Activated naive CD8-positive, alpha-beta T cell treated with anti-CD3 and anti-CD28 coated beads for 36 hours (primary cell): ENCODE measurements at regions not wholly inside any gene's neighbourhood (a gene's known extent, or its start where the extent isn't known, plus 50 kb on each side); places are given as distances from the start of the nearest gene placed in this dataset.

Source experiments
- DNase-seq: peaks from one replicate; pipeline ENCODE4 v3.0.0; 2021
- H3K27ac Mint-ChIP-seq: one replicate; pipeline ENCODE4 v1.8.0; 2022; ENCODE audit warnings: mild to moderate bottlenecking, moderate library complexity, mixed read lengths
- H3K27me3 Mint-ChIP-seq: one replicate; pipeline ENCODE4 v1.8.0; 2022; ENCODE audit warnings: mild to moderate bottlenecking, mixed read lengths
- H3K36me3 Mint-ChIP-seq: one replicate; pipeline ENCODE4 v1.8.0; 2021; ENCODE audit warnings: mild to moderate bottlenecking, mixed read lengths
- H3K4me1 Mint-ChIP-seq: one replicate; pipeline ENCODE4 v1.8.0; 2021; ENCODE audit warnings: mixed read lengths
- H3K4me3 Mint-ChIP-seq: one replicate; pipeline ENCODE4 v1.8.0; 2022; ENCODE audit warnings: mild to moderate bottlenecking, moderate library complexity, mixed read lengths
- H3K9me3 Mint-ChIP-seq: one replicate; pipeline ENCODE4 v1.8.0; 2022; ENCODE audit warnings: mixed read lengths

GRCh38 chr6:8785223-8785622 lies 349.9 kb upstream of the SLC35B3 start:
- no peak overlapping the region for H3K27ac Mint-ChIP-seq
- no peak for DNase-seq
- H3K27me3 Mint-ChIP-seq = peaks cover 6% of the 10 kb centered on the region
- no peaks in the 10 kb centered on the region for H3K4me1 Mint-ChIP-seq
- no peaks in the 10 kb centered on the region for H3K36me3 Mint-ChIP-seq
- H3K9me3 Mint-ChIP-seq = peaks cover 6% of the 10 kb centered on the region
- no peak overlapping the region for H3K4me3 Mint-ChIP-seq

GRCh38 chr6:8783191-8783590 lies 347.8 kb upstream of the SLC35B3 start:
- H3K4me1 Mint-ChIP-seq = no peaks in the 10 kb centered on the region
- no peak overlapping the region for H3K27ac Mint-ChIP-seq
- H3K4me3 Mint-ChIP-seq = no peak overlapping the region
- H3K27me3 Mint-ChIP-seq = peaks cover 6% of the 10 kb centered on the region
- H3K9me3 Mint-ChIP-seq = peaks cover 5% of the 10 kb centered on the region
- no peaks in the 10 kb centered on the region for H3K36me3 Mint-ChIP-seq
- DNase-seq = no peak

- DNase-seq = no peak
- peaks cover 5% of the 10 kb centered on the region for H3K9me3 Mint-ChIP-seq
- no peak overlapping the region for H3K27ac Mint-ChIP-seq
- H3K36me3 Mint-ChIP-seq = no peaks in the 10 kb centered on the region
- no peaks in the 10 kb centered on the region for H3K4me1 Mint-ChIP-seq
- H3K4me3 Mint-ChIP-seq = no peak overlapping the region
- H3K27me3 Mint-ChIP-seq = peaks cover 6% of the 10 kb centered on the region
These were observed 345.3 kb upstream of the SLC35B3 start for GRCh38 chr6:8780653-8781052.

- Mint-ChIP-seq H3K36me3 (no peaks in the 10 kb centered on the region), H3K4me3 (no peak overlapping the region), H3K27ac (no peak overlapping the region), H3K9me3 (no peaks in the 10 kb centered on the region), H3K27me3 (no peaks in the 10 kb centered on the region), H3K4me1 (no peaks in the 10 kb centered on the region)
- no peak for DNase-seq
These were observed 329.4 kb upstream of the SLC35B3 start for GRCh38 chr6:8764733-8765132.

GRCh38 chr6:8760951-8761350 lies 325.6 kb upstream of the SLC35B3 start:
- no peak for DNase-seq
- H3K4me3 Mint-ChIP-seq = no peak overlapping the region
- H3K9me3 Mint-ChIP-seq = peaks cover 2% of the 10 kb centered on the region
- H3K36me3 Mint-ChIP-seq = no peaks in the 10 kb centered on the region
- H3K4me1 Mint-ChIP-seq = no peaks in the 10 kb centered on the region
- no peak overlapping the region for H3K27ac Mint-ChIP-seq
- H3K27me3 Mint-ChIP-seq = no peaks in the 10 kb centered on the region

- DNase-seq = no peak
- Mint-ChIP-seq H3K36me3 (no peaks in the 10 kb centered on the region), H3K9me3 (peaks cover 2% of the 10 kb centered on the region), H3K4me3 (no peak overlapping the region), H3K27me3 (no peaks in the 10 kb centered on the region), H3K27ac (no peak overlapping the region), H3K4me1 (no peaks in the 10 kb centered on the region)
These were observed 323.1 kb upstream of the SLC35B3 start for GRCh38 chr6:8758412-8758811.

- DNase-seq = no peak
- H3K4me3 Mint-ChIP-seq = no peak overlapping the region
- H3K9me3 Mint-ChIP-seq = no peaks in the 10 kb centered on the region
- H3K4me1 Mint-ChIP-seq = no peaks in the 10 kb centered on the region
- no peaks in the 10 kb centered on the region for H3K27me3 Mint-ChIP-seq
- no peaks in the 10 kb centered on the region for H3K36me3 Mint-ChIP-seq
- H3K27ac Mint-ChIP-seq = no peak overlapping the region
These were observed 315.3 kb upstream of the SLC35B3 start for GRCh38 chr6:8750627-8751026.

GRCh38 chr6:8749465-8749864 lies 314.1 kb upstream of the SLC35B3 start:
- Mint-ChIP-seq H3K9me3 (no peaks in the 10 kb centered on the region), H3K4me3 (no peak overlapping the region), H3K27ac (no peak overlapping the region), H3K4me1 (no peaks in the 10 kb centered on the region), H3K27me3 (peaks cover 4% of the 10 kb centered on the region), H3K36me3 (no peaks in the 10 kb centered on the region)
- no peak for DNase-seq

- peaks cover 1% of the 10 kb centered on the region for H3K36me3 Mint-ChIP-seq
- peak; percentile 0 for DNase-seq
- peaks cover 6% of the 10 kb centered on the region for H3K9me3 Mint-ChIP-seq
- peaks cover 8% of the 10 kb centered on the region for H3K4me1 Mint-ChIP-seq
- H3K27me3 Mint-ChIP-seq = peaks cover 5% of the 10 kb centered on the region
- H3K4me3 Mint-ChIP-seq = peak overlapping the region; percentile 72
- H3K27ac Mint-ChIP-seq = no peak overlapping the region
These were observed 307.9 kb upstream of the SLC35B3 start for GRCh38 chr6:8743170-8743745.

GRCh38 chr6:8739454-8739853 lies 304.1 kb upstream of the SLC35B3 start:
- Mint-ChIP-seq H3K4me3 (no peak overlapping the region), H3K9me3 (peaks cover 8% of the 10 kb centered on the region), H3K27ac (no peak overlapping the region), H3K27me3 (peaks cover 4% of the 10 kb centered on the region), H3K36me3 (peaks cover 1% of the 10 kb centered on the region), H3K4me1 (peaks cover 8% of the 10 kb centered on the region)
- DNase-seq = no peak

GRCh38 chr6:8738951-8739350 lies 303.6 kb upstream of the SLC35B3 start:
- H3K36me3 Mint-ChIP-seq = peaks cover 1% of the 10 kb centered on the region
- H3K27me3 Mint-ChIP-seq = peaks cover 3% of the 10 kb centered on the region
- H3K4me3 Mint-ChIP-seq = no peak overlapping the region
- no peak overlapping the region for H3K27ac Mint-ChIP-seq
- no peak for DNase-seq
- H3K9me3 Mint-ChIP-seq = peaks cover 8% of the 10 kb centered on the region
- H3K4me1 Mint-ChIP-seq = peaks cover 8% of the 10 kb centered on the region

GRCh38 chr6:8736156-8736895 lies 301.0 kb upstream of the SLC35B3 start:
- H3K27me3 Mint-ChIP-seq = peaks cover 3% of the 10 kb centered on the region
- H3K27ac Mint-ChIP-seq = no peak overlapping the region
- peaks cover 1% of the 10 kb centered on the region for H3K4me1 Mint-ChIP-seq
- H3K4me3 Mint-ChIP-seq = no peak overlapping the region
- DNase-seq = no peak
- H3K36me3 Mint-ChIP-seq = peaks cover 1% of the 10 kb centered on the region
- H3K9me3 Mint-ChIP-seq = peaks cover 4% of the 10 kb centered on the region

- H3K9me3 Mint-ChIP-seq = peaks cover 1% of the 10 kb centered on the region
These were observed 298.5 kb upstream of the SLC35B3 start for GRCh38 chr6:8733879-8734278.

GRCh38 chr6:8731874-8732273 lies 296.5 kb upstream of the SLC35B3 start:
- peaks cover 3% of the 10 kb centered on the region for H3K27me3 Mint-ChIP-seq
- H3K36me3 Mint-ChIP-seq = no peaks in the 10 kb centered on the region
- H3K4me3 Mint-ChIP-seq = no peak overlapping the region
- no peak for DNase-seq
- no peak overlapping the region for H3K27ac Mint-ChIP-seq
- peaks cover 1% of the 10 kb centered on the region for H3K4me1 Mint-ChIP-seq
- H3K9me3 Mint-ChIP-seq = no peaks in the 10 kb centered on the region

More at GRCh38 chr6:8733879-8734278, 298.5 kb upstream of the SLC35B3 start:
- Mint-ChIP-seq H3K4me1 (peaks cover 1% of the 10 kb centered on the region), H3K4me3 (no peak overlapping the region), H3K27ac (no peak overlapping the region), H3K36me3 (no peaks in the 10 kb centered on the region), H3K27me3 (peaks cover 3% of the 10 kb centered on the region)
- DNase-seq = no peak

GRCh38 chr6:8710668-8711431 lies 275.5 kb upstream of the SLC35B3 start:
- no peak overlapping the region for H3K4me3 Mint-ChIP-seq
- H3K27me3 Mint-ChIP-seq = peaks cover 5% of the 10 kb centered on the region
- DNase-seq = no peak
- no peaks in the 10 kb centered on the region for H3K9me3 Mint-ChIP-seq
- no peaks in the 10 kb centered on the region for H3K36me3 Mint-ChIP-seq
- H3K27ac Mint-ChIP-seq = no peak overlapping the region
- H3K4me1 Mint-ChIP-seq = no peaks in the 10 kb centered on the region
